ENCODE measurements at regions not wholly inside any gene's neighbourhood (a gene's known extent, or its start where the extent isn't known, plus 50 kb on each side); places are given as distances from the start of the nearest gene placed in this dataset.

DNA sequence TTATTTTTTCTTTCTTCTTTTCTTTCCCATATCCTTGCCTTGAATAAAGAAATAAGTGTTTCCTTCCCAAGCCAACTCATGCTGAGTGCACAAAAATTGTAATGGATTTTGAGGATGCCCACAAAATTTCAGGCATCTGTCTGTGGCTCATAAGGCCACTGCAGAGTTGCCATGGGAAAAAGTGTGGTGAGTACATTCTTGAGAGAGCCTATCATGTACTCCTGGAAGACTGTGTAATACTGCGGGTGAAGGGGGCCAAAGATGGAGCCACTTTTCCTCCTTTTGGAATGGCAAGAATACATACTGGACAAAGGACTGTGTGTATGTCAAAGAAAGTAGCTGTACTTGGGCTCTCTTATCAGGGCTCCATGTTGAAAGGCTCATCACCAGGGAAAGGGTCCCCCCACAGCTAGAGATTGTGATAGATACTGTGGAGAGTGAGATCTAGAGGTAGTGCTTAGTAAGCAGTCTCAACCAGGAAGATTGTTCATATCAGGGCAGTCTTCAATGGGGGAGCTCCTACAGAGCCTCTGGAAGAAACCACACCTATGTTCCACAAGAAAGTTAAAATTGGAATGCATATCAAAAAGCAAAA is 341.6 kb upstream of the KCND2 start:
- Histone ChIP-seq H3K4me3 (ENCODE audit: low read length, poor library complexity, severe bottlenecking) (no peak overlapping the region), H3F3A (ENCODE audit: low read depth) (no peaks in the 10 kb centered on the region), H3K4me1 (ENCODE audit: insufficient read depth, low read length, poor library complexity, severe bottlenecking) (no peaks in the 10 kb centered on the region), H3K27me3 (ENCODE audit: insufficient read depth, low read length, poor library complexity, severe bottlenecking) (no peaks in the 10 kb centered on the region), H2AFZ (ENCODE audit: low read length) (no peak overlapping the region), H3K9me3 (ENCODE audit: insufficient read depth, low read depth, low read length) (no peaks in the 10 kb centered on the region), H3K9me2 (replicated peaks; ENCODE audit: low read depth, low read length) (no peaks in the 10 kb centered on the region), H4K20me1 (ENCODE audit: insufficient read depth, low read length, poor library complexity, severe bottlenecking) (no peaks in the 10 kb centered on the region), H3K36me3 (ENCODE audit: insufficient read depth, low read length) (no peaks in the 10 kb centered on the region), H3K79me2 (ENCODE audit: insufficient read depth, low read length) (no peaks in the 10 kb centered on the region), H3K4me2 (ENCODE audit: low read depth, low read length, poor library complexity, severe bottlenecking) (no peak overlapping the region), H3K9ac (ENCODE audit: low read depth, low read length, poor library complexity, severe bottlenecking) (no peak overlapping the region)
- TF ChIP-seq, protein P1, sequence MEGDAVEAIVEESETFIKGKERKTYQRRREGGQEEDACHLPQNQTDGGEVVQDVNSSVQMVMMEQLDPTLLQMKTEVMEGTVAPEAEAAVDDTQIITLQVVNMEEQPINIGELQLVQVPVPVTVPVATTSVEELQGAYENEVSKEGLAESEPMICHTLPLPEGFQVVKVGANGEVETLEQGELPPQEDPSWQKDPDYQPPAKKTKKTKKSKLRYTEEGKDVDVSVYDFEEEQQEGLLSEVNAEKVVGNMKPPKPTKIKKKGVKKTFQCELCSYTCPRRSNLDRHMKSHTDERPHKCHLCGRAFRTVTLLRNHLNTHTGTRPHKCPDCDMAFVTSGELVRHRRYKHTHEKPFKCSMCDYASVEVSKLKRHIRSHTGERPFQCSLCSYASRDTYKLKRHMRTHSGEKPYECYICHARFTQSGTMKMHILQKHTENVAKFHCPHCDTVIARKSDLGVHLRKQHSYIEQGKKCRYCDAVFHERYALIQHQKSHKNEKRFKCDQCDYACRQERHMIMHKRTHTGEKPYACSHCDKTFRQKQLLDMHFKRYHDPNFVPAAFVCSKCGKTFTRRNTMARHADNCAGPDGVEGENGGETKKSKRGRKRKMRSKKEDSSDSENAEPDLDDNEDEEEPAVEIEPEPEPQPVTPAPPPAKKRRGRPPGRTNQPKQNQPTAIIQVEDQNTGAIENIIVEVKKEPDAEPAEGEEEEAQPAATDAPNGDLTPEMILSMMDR (conservative IDR thresholded peaks at IDR 0.05; ENCODE audit: low read length), result no peak
- no peak for TF ChIP-seq EZH2phosphoT487 (IDR thresholded peaks at IDR 0.05; ENCODE audit: borderline replicate concordance)

DNA sequence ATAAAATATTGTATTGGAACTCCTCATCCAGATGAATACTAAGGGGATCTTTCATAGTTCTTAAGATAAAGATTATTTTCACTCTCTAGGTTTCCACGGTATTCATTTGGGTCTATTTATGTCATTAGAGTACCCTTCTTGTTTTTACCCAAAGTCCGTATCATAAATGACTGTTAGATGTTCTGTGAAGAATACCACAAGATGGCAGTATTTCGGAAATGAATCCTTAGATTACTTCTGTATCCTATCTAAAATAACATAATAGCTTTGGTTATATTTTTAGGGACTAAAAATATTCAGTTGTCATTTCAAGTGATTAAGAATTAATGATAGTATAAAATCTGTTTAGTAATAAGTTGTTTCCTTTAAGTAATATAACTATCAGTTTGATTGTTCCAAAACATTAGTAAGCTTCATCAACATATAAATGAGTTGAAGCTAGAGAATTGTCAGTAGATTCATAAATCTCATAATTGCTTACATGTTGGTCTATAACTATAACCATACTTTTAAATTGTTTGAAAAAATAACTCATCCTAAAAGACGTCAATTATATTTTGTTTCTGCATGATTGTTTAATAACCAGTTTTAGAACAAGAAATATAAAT is 337.5 kb upstream of the KCND2 start:
- H4K20me1 ChIP-seq (ENCODE audit: insufficient read depth, low read length, poor library complexity, severe bottlenecking), result no peaks in the 10 kb centered on the region
- H3K36me3 ChIP-seq (ENCODE audit: insufficient read depth, low read length), result no peaks in the 10 kb centered on the region
- no peaks in the 10 kb centered on the region for H3K9me3 ChIP-seq (ENCODE audit: insufficient read depth, low read depth, low read length)
- no peaks in the 10 kb centered on the region for H3F3A ChIP-seq (ENCODE audit: low read depth)
- H3K27me3 ChIP-seq (ENCODE audit: insufficient read depth, low read length, poor library complexity, severe bottlenecking), result no peaks in the 10 kb centered on the region
- TF ChIP-seq, protein P1 (conservative IDR thresholded peaks at IDR 0.05; ENCODE audit: low read length), result peak; percentile 65
- TF ChIP-seq EZH2phosphoT487 (IDR thresholded peaks at IDR 0.05; ENCODE audit: borderline replicate concordance), result no peak
- no peak overlapping the region for H3K4me3 ChIP-seq (ENCODE audit: low read length, poor library complexity, severe bottlenecking)
- H3K4me1 ChIP-seq (ENCODE audit: insufficient read depth, low read length, poor library complexity, severe bottlenecking), result no peaks in the 10 kb centered on the region
- no peak overlapping the region; the same call in 1 of the 2 replicates for H2AFZ ChIP-seq (ENCODE audit: low read length)
- H3K9me2 ChIP-seq (replicated peaks; ENCODE audit: low read depth, low read length), result no peaks in the 10 kb centered on the region
- no peak overlapping the region for H3K9ac ChIP-seq (ENCODE audit: low read depth, low read length, poor library complexity, severe bottlenecking)
- no peaks in the 10 kb centered on the region for H3K79me2 ChIP-seq (ENCODE audit: insufficient read depth, low read length)
- H3K4me2 ChIP-seq (ENCODE audit: low read depth, low read length, poor library complexity, severe bottlenecking), result no peak overlapping the region

DNA sequence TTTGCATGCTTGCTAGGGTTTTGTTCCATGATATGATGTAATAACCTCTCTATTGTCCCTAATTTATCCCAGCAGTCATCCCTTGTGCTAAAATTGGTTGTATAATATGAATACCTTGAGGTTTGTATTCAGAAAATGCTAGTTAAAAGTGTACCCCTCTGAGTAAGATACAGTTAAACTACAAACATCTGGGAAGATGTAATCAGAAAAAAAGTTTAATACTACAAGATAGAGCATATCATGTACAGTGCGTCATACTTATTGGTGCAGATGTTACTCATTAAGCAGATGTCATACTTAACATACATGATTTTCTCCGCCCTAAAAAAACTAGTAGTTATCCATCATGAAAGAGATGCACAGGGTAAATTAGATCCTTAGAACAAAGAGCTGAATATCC is 336.1 kb upstream of the KCND2 start:
- Histone ChIP-seq H2AFZ (ENCODE audit: low read length) (no peak overlapping the region), H3K27me3 (ENCODE audit: insufficient read depth, low read length, poor library complexity, severe bottlenecking) (no peaks in the 10 kb centered on the region), H3K4me3 (ENCODE audit: low read length, poor library complexity, severe bottlenecking) (no peak overlapping the region), H3F3A (ENCODE audit: low read depth) (no peaks in the 10 kb centered on the region), H4K20me1 (ENCODE audit: insufficient read depth, low read length, poor library complexity, severe bottlenecking) (no peaks in the 10 kb centered on the region), H3K9ac (ENCODE audit: low read depth, low read length, poor library complexity, severe bottlenecking) (no peak overlapping the region), H3K36me3 (ENCODE audit: insufficient read depth, low read length) (no peaks in the 10 kb centered on the region), H3K4me1 (ENCODE audit: insufficient read depth, low read length, poor library complexity, severe bottlenecking) (no peaks in the 10 kb centered on the region), H3K9me2 (replicated peaks; ENCODE audit: low read depth, low read length) (no peaks in the 10 kb centered on the region), H3K9me3 (ENCODE audit: insufficient read depth, low read depth, low read length) (no peaks in the 10 kb centered on the region), H3K4me2 (ENCODE audit: low read depth, low read length, poor library complexity, severe bottlenecking) (no peak overlapping the region), H3K79me2 (ENCODE audit: insufficient read depth, low read length) (no peaks in the 10 kb centered on the region)
- TF ChIP-seq, protein P1 (conservative IDR thresholded peaks at IDR 0.05; ENCODE audit: low read length), result no peak
- no peak for TF ChIP-seq EZH2phosphoT487 (IDR thresholded peaks at IDR 0.05; ENCODE audit: borderline replicate concordance)

All from Loucy (cell line).